AG09319 (cell line): ENCODE measurements at regions not wholly inside any gene's neighbourhood (a gene's known extent, or its start where the extent isn't known, plus 50 kb on each side); places are given as distances from the start of the nearest gene placed in this dataset.

Experiments used
- DNase-seq: peaks from one replicate; pipeline ENCODE4 v3.0.0-alpha.2; 2010; ENCODE audit warnings: low read depth; ENCODE audit errors: extremely low read depth
- CTCF ChIP-seq: IDR thresholded peaks from 2 replicates; pipeline ENCODE4 v1.5.1; 2011; ENCODE audit warnings: low read depth, mild to moderate bottlenecking, inconsistent platforms, low read length, moderate library complexity

DNA sequence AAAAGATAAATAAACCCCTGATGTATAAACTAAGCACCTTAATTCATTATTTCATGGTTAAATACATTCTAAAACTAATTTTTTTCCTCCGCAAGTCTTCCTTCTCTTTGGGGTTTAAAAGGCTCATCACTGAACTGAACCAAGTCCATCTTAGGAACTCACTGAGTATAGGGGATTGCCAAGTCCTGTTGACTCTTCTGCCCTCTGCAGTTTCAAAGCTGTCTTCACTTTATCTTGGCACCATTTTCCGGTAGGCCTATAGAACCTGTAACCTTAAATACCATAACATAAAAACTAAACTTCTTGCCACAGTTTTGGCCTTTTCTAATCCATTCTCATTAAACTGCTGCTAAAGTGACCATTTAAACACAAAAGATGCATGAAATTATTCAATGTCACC is 66.5 kb upstream of the USPL1 start:
- TF ChIP-seq CTCF = peak; percentile 15
- no peak for DNase-seq

DNA sequence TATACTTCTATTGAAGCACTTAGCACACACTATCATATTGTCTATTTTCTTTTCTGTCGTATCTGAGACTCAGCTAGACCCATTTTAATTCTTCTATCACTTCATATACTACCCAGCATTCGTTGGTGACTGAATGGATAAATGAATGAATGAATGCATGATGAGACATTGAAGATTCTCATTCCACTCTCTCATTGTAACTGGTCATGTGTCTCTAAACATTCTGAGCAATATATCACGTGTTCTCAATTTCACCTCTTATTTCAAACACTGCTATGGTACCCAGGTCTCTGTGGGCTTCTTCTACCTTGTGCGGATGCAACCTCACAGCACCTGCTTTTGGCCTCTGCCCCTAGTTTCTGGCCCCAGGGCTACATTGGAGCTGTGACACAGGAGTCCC is 65.2 kb upstream of the USPL1 start:
- no peak for TF ChIP-seq CTCF
- DNase-seq = no peak

DNA sequence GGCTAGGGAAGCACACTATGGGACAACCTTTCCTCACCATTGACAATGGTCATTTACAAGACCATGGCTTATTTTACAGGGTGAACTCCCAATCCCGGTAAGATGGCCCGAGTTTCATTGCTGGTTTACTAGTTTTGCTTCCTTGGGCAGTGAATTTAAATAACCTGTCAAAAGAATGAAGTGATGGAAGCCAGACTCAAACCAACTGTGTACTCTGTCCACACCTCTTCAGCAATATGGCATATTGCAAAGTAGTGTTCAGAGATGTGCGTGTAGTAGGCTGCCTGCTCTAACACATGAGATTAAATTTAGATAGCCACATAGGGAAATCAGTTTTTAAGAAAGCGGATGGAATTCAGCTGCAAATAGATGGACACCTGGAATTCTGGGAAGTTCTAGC is 58.4 kb upstream of the USPL1 start:
- TF ChIP-seq CTCF = no peak
- no peak for DNase-seq

DNA sequence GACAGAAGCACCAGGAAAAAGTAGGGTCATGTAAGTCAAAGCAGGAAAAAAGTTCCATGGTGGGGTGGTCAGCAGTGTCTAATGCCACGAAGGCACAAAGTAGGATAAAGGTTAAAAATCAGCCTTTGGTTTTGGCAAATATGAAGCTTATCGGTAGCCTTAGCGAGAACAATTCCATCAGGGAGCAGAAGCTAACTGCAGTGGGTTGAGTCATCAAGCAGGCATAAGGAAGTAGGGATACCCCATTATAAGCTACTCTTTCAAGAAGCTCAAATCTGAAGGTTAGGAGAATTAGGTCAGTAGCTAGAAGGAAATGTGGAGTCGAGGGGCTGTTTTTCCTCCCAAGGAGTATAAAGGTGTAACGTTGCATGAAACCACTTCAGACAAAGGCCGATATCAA is 57.5 kb upstream of the USPL1 start:
- DNase-seq = no peak
- no peak for TF ChIP-seq CTCF

DNA sequence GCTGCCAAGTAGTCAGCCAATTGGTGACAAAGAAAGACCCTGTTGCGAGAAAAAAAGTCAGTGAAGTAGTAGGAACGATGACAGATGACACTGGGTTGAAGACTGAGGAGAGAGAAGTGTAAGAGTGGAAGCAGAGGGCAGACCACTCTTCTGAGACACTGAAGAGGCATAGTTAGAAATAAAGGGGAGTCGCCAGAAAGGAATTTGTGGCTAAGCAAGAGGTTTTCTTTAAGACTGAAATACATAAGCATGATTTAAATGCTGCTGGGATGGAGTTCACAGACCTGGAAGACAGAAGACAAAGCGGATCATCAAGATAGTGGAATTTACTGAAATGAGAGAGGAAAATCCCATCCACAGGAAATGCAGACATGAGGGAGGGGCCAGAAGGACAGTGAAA is 56.2 kb upstream of the USPL1 start:
- no peak for DNase-seq
- TF ChIP-seq CTCF = no peak

- DNase-seq = no peak
- no peak for TF ChIP-seq CTCF
Measured at GRCh38 chr13:30564489-30564888, 53.2 kb upstream of the USPL1 start.

DNA sequence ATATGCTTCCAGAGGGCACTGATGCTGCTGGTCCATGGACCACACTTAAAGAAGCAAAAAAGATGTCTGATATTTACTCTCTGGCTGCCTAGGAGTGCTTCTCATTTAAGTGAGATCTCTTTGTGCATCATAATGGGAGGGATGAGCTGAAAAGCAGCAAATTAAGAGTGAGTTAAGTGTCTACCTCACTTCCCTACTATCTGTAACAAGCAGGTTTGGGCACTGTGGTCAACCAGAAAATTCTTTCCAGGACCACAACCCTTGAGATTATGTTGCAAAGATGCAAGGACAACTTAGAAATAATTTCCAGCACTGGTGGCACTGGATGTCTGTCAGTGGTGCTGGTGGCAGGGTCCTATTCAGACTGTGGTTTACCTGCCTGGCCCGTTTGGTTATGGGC is 52.1 kb upstream of the USPL1 start:
- DNase-seq = no peak
- no peak for TF ChIP-seq CTCF
